ENCODE measurements at regions not wholly inside any gene's neighbourhood (a gene's known extent, or its start where the extent isn't known, plus 50 kb on each side); places are given as distances from the start of the nearest gene placed in this dataset.

DNA sequence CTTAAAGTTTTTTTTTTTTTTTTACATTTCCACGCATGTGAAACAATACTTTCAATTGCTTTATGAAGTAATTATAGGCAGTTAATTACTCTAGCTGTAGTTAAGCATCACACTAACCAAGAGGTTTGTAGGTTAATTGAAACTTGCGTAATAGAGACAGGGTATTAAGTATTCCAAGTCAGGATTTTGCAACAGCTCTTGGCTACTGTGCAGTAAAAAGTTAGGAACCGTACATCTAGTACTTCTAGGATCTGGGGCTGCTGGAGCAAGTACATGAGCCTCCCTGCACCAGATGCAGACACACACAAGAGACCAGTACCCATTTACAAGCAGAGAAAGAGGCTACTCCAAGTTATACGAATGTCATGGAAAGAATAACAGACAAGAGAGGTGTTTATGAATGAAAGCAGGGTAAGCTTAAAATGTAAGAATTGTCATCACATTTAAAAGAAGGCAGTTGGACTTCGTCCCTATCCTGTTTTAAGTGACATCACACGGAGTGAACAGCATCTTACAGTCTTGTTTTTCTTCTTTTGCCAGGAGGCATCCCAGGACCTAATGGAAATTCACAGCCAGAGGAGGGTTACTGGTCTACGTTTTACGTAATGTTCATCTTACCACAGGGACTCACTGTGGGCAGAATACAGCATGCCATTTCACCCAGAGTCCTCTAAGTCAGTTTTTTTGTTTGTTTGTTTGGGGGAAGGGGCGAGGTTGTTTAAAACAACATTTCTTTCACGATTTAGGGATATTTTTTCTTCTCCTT lies 379.6 kb upstream of the PSMD7 start (continued):
- no peak for TF ChIP-seq PATZ1 (CRISPR knock-in tag; IDR thresholded peaks at IDR 0.05; ENCODE audit: borderline replicate concordance)
- TF ChIP-seq SNAI2 (CRISPR knock-in tag; IDR thresholded peaks at IDR 0.05) = no peak
- no peak for TF ChIP-seq ARNTL (CRISPR knock-in tag; IDR thresholded peaks at IDR 0.05; ENCODE audit: borderline replicate concordance, low read depth)
- TF ChIP-seq ISL1 (CRISPR knock-in tag; IDR thresholded peaks at IDR 0.05) = no peak
- TF ChIP-seq ZC3H10 (CRISPR knock-in tag; IDR thresholded peaks at IDR 0.05) = no peak
- no peak for TF ChIP-seq BACH2 (CRISPR knock-in tag; IDR thresholded peaks at IDR 0.05; ENCODE audit: borderline replicate concordance)
- no peak for TF ChIP-seq ZNF8 (CRISPR knock-in tag; IDR thresholded peaks at IDR 0.05)
- no peak for TF ChIP-seq ESRRG (CRISPR knock-in tag; IDR thresholded peaks at IDR 0.05)

DNA sequence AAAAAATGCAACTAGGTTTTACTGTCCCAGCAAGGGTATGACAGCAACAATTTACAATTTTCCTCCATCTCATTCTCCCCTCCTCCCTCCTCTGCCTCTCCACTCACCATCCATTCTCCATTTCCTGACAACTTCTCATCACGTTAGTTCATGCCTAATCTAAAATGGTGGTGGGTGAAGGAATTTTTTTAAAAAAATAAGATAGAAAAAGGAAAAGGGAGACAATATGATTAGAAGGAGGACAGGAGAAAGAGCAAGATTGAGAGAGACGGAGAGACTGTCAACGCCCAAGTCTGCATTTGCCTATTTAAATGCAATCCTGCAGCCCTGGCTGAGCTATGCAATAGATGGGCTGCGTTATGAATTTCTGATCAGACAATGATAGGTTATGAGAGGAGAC lies 380.7 kb upstream of the PSMD7 start:
- TF ChIP-seq ZNF565 (CRISPR knock-in tag; conservative IDR thresholded peaks at IDR 0.05; ENCODE audit: low read depth) (no peak), TSHZ2 (CRISPR knock-in tag; IDR thresholded peaks at IDR 0.05) (no peak), RARB (CRISPR knock-in tag; IDR thresholded peaks at IDR 0.05) (no peak), ZC3H10 (CRISPR knock-in tag; IDR thresholded peaks at IDR 0.05) (no peak), TCF4 (CRISPR knock-in tag; IDR thresholded peaks at IDR 0.05; ENCODE audit: borderline replicate concordance) (no peak), ZNF70 (CRISPR knock-in tag; IDR thresholded peaks at IDR 0.05) (no peak), ARNTL (CRISPR knock-in tag; IDR thresholded peaks at IDR 0.05; ENCODE audit: borderline replicate concordance, low read depth) (no peak), ZFP3 (CRISPR knock-in tag; IDR thresholded peaks at IDR 0.05) (no peak), OSR1 (CRISPR knock-in tag; IDR thresholded peaks at IDR 0.05) (no peak), CSDC2 (CRISPR knock-in tag; IDR thresholded peaks at IDR 0.05) (no peak)
- TF ChIP-seq, protein P1, sequence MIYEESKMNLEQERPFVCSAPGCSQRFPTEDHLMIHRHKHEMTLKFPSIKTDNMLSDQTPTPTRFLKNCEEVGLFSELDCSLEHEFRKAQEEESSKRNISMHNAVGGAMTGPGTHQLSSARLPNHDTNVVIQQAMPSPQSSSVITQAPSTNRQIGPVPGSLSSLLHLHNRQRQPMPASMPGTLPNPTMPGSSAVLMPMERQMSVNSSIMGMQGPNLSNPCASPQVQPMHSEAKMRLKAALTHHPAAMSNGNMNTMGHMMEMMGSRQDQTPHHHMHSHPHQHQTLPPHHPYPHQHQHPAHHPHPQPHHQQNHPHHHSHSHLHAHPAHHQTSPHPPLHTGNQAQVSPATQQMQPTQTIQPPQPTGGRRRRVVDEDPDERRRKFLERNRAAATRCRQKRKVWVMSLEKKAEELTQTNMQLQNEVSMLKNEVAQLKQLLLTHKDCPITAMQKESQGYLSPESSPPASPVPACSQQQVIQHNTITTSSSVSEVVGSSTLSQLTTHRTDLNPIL (CRISPR knock-in tag; IDR thresholded peaks at IDR 0.05; ENCODE audit: low read depth) = no peak

DNA sequence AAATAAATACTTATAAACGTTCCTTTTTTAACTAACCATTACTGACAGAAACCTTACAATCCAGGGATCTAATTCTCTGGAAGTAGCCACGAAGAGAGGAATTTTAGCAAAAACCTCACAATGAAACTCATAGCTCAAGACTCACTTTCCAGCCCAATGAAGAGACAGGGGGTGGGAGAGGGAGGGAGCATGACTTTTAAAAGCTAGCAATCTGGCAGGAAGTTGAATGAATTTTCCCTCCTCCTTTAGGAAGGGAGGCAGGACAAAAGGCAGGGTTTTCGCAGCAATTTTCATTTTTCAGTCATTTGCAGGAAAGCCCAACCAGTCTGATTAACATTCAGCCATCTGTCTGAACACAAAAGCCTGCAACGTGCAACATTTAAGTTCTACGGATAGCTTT lies 381.5 kb upstream of the PSMD7 start:
- ATAC-seq = no peak
- no peak for TF ChIP-seq CSRNP3 (CRISPR knock-in tag; IDR thresholded peaks at IDR 0.05)
- TF ChIP-seq ZNF8 (CRISPR knock-in tag; IDR thresholded peaks at IDR 0.05) = no peak
- TF ChIP-seq BACH2 (CRISPR knock-in tag; IDR thresholded peaks at IDR 0.05; ENCODE audit: borderline replicate concordance) = no peak
- TF ChIP-seq ZFP30 (CRISPR knock-in tag; IDR thresholded peaks at IDR 0.05) = no peak
- no peak for TF ChIP-seq OSR1 (CRISPR knock-in tag; IDR thresholded peaks at IDR 0.05)
- no peak for TF ChIP-seq GLIS3 (CRISPR knock-in tag; IDR thresholded peaks at IDR 0.05)
- no peak for TF ChIP-seq TCF4 (CRISPR knock-in tag; IDR thresholded peaks at IDR 0.05; ENCODE audit: borderline replicate concordance)
- TF ChIP-seq ZNF565 (CRISPR knock-in tag; conservative IDR thresholded peaks at IDR 0.05; ENCODE audit: low read depth) = no peak
- TF ChIP-seq ARNTL (CRISPR knock-in tag; IDR thresholded peaks at IDR 0.05; ENCODE audit: borderline replicate concordance, low read depth) = no peak
- no peak for TF ChIP-seq ESRRG (CRISPR knock-in tag; IDR thresholded peaks at IDR 0.05)
- no peak for TF ChIP-seq TSHZ2 (CRISPR knock-in tag; IDR thresholded peaks at IDR 0.05)
- no peak for TF ChIP-seq CSDC2 (CRISPR knock-in tag; IDR thresholded peaks at IDR 0.05)
- no peak for TF ChIP-seq PATZ1 (CRISPR knock-in tag; IDR thresholded peaks at IDR 0.05; ENCODE audit: borderline replicate concordance)
- TF ChIP-seq, protein P1 (CRISPR knock-in tag; IDR thresholded peaks at IDR 0.05; ENCODE audit: low read depth) = no peak
- no peak for TF ChIP-seq SNAI2 (CRISPR knock-in tag; IDR thresholded peaks at IDR 0.05)

More for the DNA sequence above, 380.7 kb upstream of the PSMD7 start:
- no peak for ATAC-seq

All from SK-N-SH treated with all-trans-retinoic acid at 6 μM for 48 hours (cell line).